Gastroesophageal sphincter (tissue), 3 donors: ENCODE measurements at regions not wholly inside any gene's neighbourhood (a gene's known extent, or its start where the extent isn't known, plus 50 kb on each side); places are given as distances from the start of the nearest gene placed in this dataset.

ENCODE experiments used
- CTCF ChIP-seq, 4 experiments: fragments of 200-600 bp in 2 of 4; fragments of 450-650 bp in 2 of 4; sonication (generic) in 1 of 4; IDR thresholded peaks; one replicate each; pipeline ENCODE4 v1.5.1; 2017 to 2019; ENCODE audit warnings: antibody characterized with exemption in 4 of 4, mild to moderate bottlenecking in 2 of 4, moderate library complexity in 2 of 4
- EP300 ChIP-seq: sonication (generic); formaldehyde crosslinking; IDR thresholded peaks from one replicate; pipeline ENCODE4 v1.6.1; 2017; ENCODE audit warnings: antibody characterized with exemption, mild to moderate bottlenecking
- POLR2AphosphoS5 ChIP-seq: sonication (generic); formaldehyde crosslinking; IDR thresholded peaks from one replicate; pipeline ENCODE4 v1.6.1; 2017; ENCODE audit warnings: antibody characterized with exemption

- no peak for TF ChIP-seq CTCF (IDR thresholded peaks at IDR 0.05)
- TF ChIP-seq EP300: no peak
- TF ChIP-seq POLR2AphosphoS5: no peak
Measured at GRCh38 chr20:60232380-60232779, 274.2 kb downstream of the CDH26 start.
